ENCODE measurements at regions not wholly inside any gene's neighbourhood (a gene's known extent, or its start where the extent isn't known, plus 50 kb on each side); places are given as distances from the start of the nearest gene placed in this dataset.

GRCh38 chr14:28077021-28077420, 689.6 kb upstream of the FOXG1 start:
- TF ChIP-seq CTCF (optimal IDR thresholded peaks at IDR 0.05 in 1 of 3, IDR thresholded peaks at IDR 0.05 in 1 of 3, conservative IDR thresholded peaks at IDR 0.05 in 1 of 3; ENCODE audit: extremely low read depth in 1 of 3, insufficient read depth in 2 of 3, low read length in 3 of 3) (no peak), EZH2 (IDR thresholded peaks at IDR 0.05; ENCODE audit: low read length) (no peak)

Data from keratinocyte (primary cell).